H1 (cell line): ENCODE measurements at regions not wholly inside any gene's neighbourhood (a gene's known extent, or its start where the extent isn't known, plus 50 kb on each side); places are given as distances from the start of the nearest gene placed in this dataset.

Experiments used
- ATF2 ChIP-seq: IDR thresholded peaks from 2 replicates; pipeline ENCODE4 v1.6.1; 2012; ENCODE audit warnings: low read length, inconsistent platforms
- ATF3 ChIP-seq: IDR thresholded peaks from 2 replicates; pipeline ENCODE4 v1.6.1; 2011; ENCODE audit warnings: low read depth, mild to moderate bottlenecking, low read length; ENCODE audit not compliant: insufficient read depth
- CHD2 ChIP-seq: IDR thresholded peaks from 2 replicates; pipeline ENCODE4 v1.6.1; 2012; ENCODE audit warnings: low read length, improper control_type of control experiment
- CREB1 ChIP-seq: IDR thresholded peaks from 2 replicates; pipeline ENCODE4 v1.6.1; 2012; ENCODE audit warnings: inconsistent platforms
- CTBP2 ChIP-seq: IDR thresholded peaks from 2 replicates; pipeline ENCODE4 v1.7.0; 2011; ENCODE audit warnings: borderline replicate concordance, mild to moderate bottlenecking, moderate library complexity, mixed read lengths, low read length; ENCODE audit not compliant: insufficient read depth, insufficient read length
- CTCF ChIP-seq, 3 experiments: IDR thresholded peaks; 1 replicate in 2 of 3; 2 replicates in 1 of 3; pipeline versions ENCODE4 v1.5.1 to v1.6.1; 2011; ENCODE audit warnings: low read length in 3 of 3, mild to moderate bottlenecking in 3 of 3, inconsistent platforms in 2 of 3, low read depth in 1 of 3, moderate library complexity in 1 of 3; ENCODE audit not compliant: insufficient read depth in 1 of 3; ENCODE audit errors: control extremely low read depth in 1 of 3
- EGR1 ChIP-seq: IDR thresholded peaks from 2 replicates; pipeline ENCODE4 v1.6.1; 2011; ENCODE audit warnings: low read depth, low read length, borderline replicate concordance
- MAX ChIP-seq: IDR thresholded peaks from 2 replicates; pipeline ENCODE4 v1.6.1; 2012; ENCODE audit warnings: inconsistent platforms
- NRF1 ChIP-seq: IDR thresholded peaks from 2 replicates; pipeline ENCODE4 v1.6.1; 2011; ENCODE audit warnings: mild to moderate bottlenecking, low read depth, low read length, improper control_type of control experiment
- PHF8 ChIP-seq: fragments of 200-600 bp; sonication (generic); conservative IDR thresholded peaks from 2 replicates; pipeline ENCODE4 v1.7.1; 2012; ENCODE audit warnings: low read depth, mild to moderate bottlenecking, inconsistent platforms, low read length, moderate library complexity
- POLR2AphosphoS5 ChIP-seq: IDR thresholded peaks from 2 replicates; pipeline ENCODE4 v1.6.1; 2011; ENCODE audit warnings: low read depth, low read length
- SAP30 ChIP-seq: fragments of 300-600 bp; sonication (generic); IDR thresholded peaks from 2 replicates; pipeline ENCODE4 v1.7.1; 2012; ENCODE audit warnings: low read length, moderate library complexity, mild to moderate bottlenecking, inconsistent platforms; ENCODE audit not compliant: insufficient read depth, insufficient replicate concordance
- TBP ChIP-seq: IDR thresholded peaks from 2 replicates; pipeline ENCODE4 v1.6.1; 2011; ENCODE audit warnings: low read depth, low read length, improper control_type of control experiment
- TCF12 ChIP-seq: IDR thresholded peaks from 2 replicates; pipeline ENCODE4 v1.6.1; 2011; ENCODE audit warnings: low read depth, mild to moderate bottlenecking, low read length
- TEAD4 ChIP-seq: IDR thresholded peaks from 2 replicates; pipeline ENCODE4 v1.6.1; 2012; ENCODE audit warnings: low read depth, low read length, inconsistent platforms, mixed read lengths

- TF ChIP-seq CTCF (IDR thresholded peaks at IDR 0.05; ENCODE audit: control extremely low read depth in 1 of 3, insufficient read depth in 1 of 3, low read depth in 1 of 3, low read length in 3 of 3), result no peak
- peak; percentile 67; the same call in 1 of the 2 replicates for TF ChIP-seq TEAD4
- no peak for TF ChIP-seq NRF1
- TF ChIP-seq CTBP2, result no peak
- TF ChIP-seq SAP30, result no peak
- TF ChIP-seq ATF2, result no peak
- no peak for TF ChIP-seq POLR2AphosphoS5
- TF ChIP-seq CREB1, result no peak
- TF ChIP-seq MAX, result 0 out of 2 replicates have a peak, but pooled peaks have one; percentile 8
- no peak for TF ChIP-seq TCF12
- no peak for TF ChIP-seq TBP
- TF ChIP-seq EGR1, result no peak
- no peak for TF ChIP-seq PHF8
- no peak for TF ChIP-seq CHD2
- no peak for TF ChIP-seq ATF3
Measured at GRCh38 chr11:76284161-76284560, 77.9 kb upstream of the WNT11 start (continued).
